ENCODE measurements at regions not wholly inside any gene's neighbourhood (a gene's known extent, or its start where the extent isn't known, plus 50 kb on each side); places are given as distances from the start of the nearest gene placed in this dataset.

- TF ChIP-seq CTCF (IDR thresholded peaks at IDR 0.05), result no peak
- no peak for TF ChIP-seq POLR2AphosphoS5 (IDR thresholded peaks at IDR 0.05; ENCODE audit: low read depth, low read length)
These were observed 1615.2 kb upstream of the ACVR2A start for GRCh38 chr2:146229508-146230155.
